ELF-1 (cell line): ENCODE measurements at regions not wholly inside any gene's neighbourhood (a gene's known extent, or its start where the extent isn't known, plus 50 kb on each side); places are given as distances from the start of the nearest gene placed in this dataset.
"Not testable (repeated sequence)": the region's sequence is repeated elsewhere in the genome, so short reads cannot be mapped to it uniquely, and the experiment has no call there.

ENCODE experiments used
- DNase-seq: peaks from one replicate; pipeline ENCODE4 v3.0.0-alpha.2; 2016; ENCODE audit warnings: low read depth, low spot score

- DNase-seq: no peak
Measured at GRCh38 chr7:113030489-113030888, 56.1 kb downstream of the GPR85 start.

- DNase-seq: no peak
Measured at GRCh38 chr7:113026941-113027340, 59.7 kb downstream of the GPR85 start.

- DNase-seq: not testable (repeated sequence)
Measured at GRCh38 chr7:113017144-113017857, 69.3 kb downstream of the GPR85 start.

- no peak for DNase-seq
Measured at GRCh38 chr7:113015034-113015645, 71.5 kb downstream of the GPR85 start.

GRCh38 chr7:113013761-113014449, 72.7 kb downstream of the GPR85 start:
- DNase-seq: no peak

- DNase-seq: not testable (repeated sequence)
Measured at GRCh38 chr7:113012862-113013261, 73.8 kb downstream of the GPR85 start.

- no peak for DNase-seq
Measured at GRCh38 chr7:113010377-113010776, 76.2 kb downstream of the GPR85 start.

- no peak for DNase-seq
Measured at GRCh38 chr7:113008755-113009154, 77.9 kb downstream of the GPR85 start.

- no peak for DNase-seq
Measured at GRCh38 chr7:113004726-113005454, 81.7 kb downstream of the GPR85 start.

GRCh38 chr7:113000316-113001020, 86.2 kb downstream of the GPR85 start:
- DNase-seq: no peak

- no peak for DNase-seq
Measured at GRCh38 chr7:112997831-112998230, 88.8 kb downstream of the GPR85 start.

GRCh38 chr7:112996331-112996871, 90.2 kb downstream of the GPR85 start:
- DNase-seq: no peak

GRCh38 chr7:112995059-112995824, 91.4 kb downstream of the GPR85 start:
- peak; percentile 5 for DNase-seq

- no peak for DNase-seq
Measured at GRCh38 chr7:112994656-112995055, 92.0 kb downstream of the GPR85 start.

GRCh38 chr7:112990624-112991023, 96.0 kb downstream of the GPR85 start:
- DNase-seq: no peak

- no peak for DNase-seq
Measured at GRCh38 chr7:112989531-112989930, 97.1 kb downstream of the GPR85 start.

- no peak for DNase-seq
Measured at GRCh38 chr7:112987171-112987570, 99.5 kb downstream of the GPR85 start.

GRCh38 chr7:112986256-112987031, 100.2 kb downstream of the GPR85 start:
- DNase-seq: peak; percentile 3

- DNase-seq: peak; percentile 63
Measured at GRCh38 chr7:112985377-112985987, 101.1 kb downstream of the GPR85 start.
